H1 (cell line): ENCODE measurements at regions not wholly inside any gene's neighbourhood (a gene's known extent, or its start where the extent isn't known, plus 50 kb on each side); places are given as distances from the start of the nearest gene placed in this dataset.

Experiments
- CTCF ChIA-PET: fragments of 300-600 bp; sonication (Branson Sonifier 250); formaldehyde crosslinking; loops from one replicate; lab custom pipeline; 2021; ENCODE audit not compliant: partially characterized antibody; lab: Charles Lee
- POLR2A ChIA-PET: fragments of 300-600 bp; sonication (Branson Sonifier 250); formaldehyde crosslinking; loops from one replicate; lab custom pipeline; 2021; ENCODE audit warnings: inconsistent platforms; ENCODE audit not compliant: partially characterized antibody; lab: Charles Lee
- DNase-seq, 2 experiments: peaks; one replicate each; pipeline versions ENCODE4 v3.0.0 to v3.0.0-alpha.2; 2010 to 2022; ENCODE audit warnings: low spot score in 2 of 2, low read depth in 1 of 2, mixed read lengths in 1 of 2
- FAIRE-seq: peaks from 2 replicates; lab custom pipeline; 2011; peaks lifted over from hg19 to GRCh38; lab: Jason Lieb, UNC
- H2AFZ ChIP-seq: 2 replicates; pipeline ENCODE4 v1.8.1; 2012; ENCODE audit warnings: low read length, inconsistent platforms
- H2AK5ac ChIP-seq: 2 replicates; pipeline ENCODE4 v1.6.1; 2013; ENCODE audit warnings: low read depth, low read length
- H2BK120ac ChIP-seq: replicated peaks from 2 replicates; pipeline ENCODE3; 2013; ENCODE audit warnings: low read depth, low read length, inconsistent platforms
- H2BK12ac ChIP-seq: 2 replicates; pipeline ENCODE4 v1.6.1; 2013; ENCODE audit warnings: low read depth, low read length
- H2BK15ac ChIP-seq: 2 replicates; pipeline ENCODE4 v1.6.1; 2013; ENCODE audit warnings: low read length
- H2BK20ac ChIP-seq: 2 replicates; pipeline ENCODE4 v1.6.1; 2013; ENCODE audit warnings: low read length
- H2BK5ac ChIP-seq: 2 replicates; pipeline ENCODE4 v1.6.1; 2013; ENCODE audit warnings: low read depth, low read length
- H3K14ac ChIP-seq: 2 replicates; pipeline ENCODE4 v1.6.1; 2013; ENCODE audit warnings: inconsistent platforms; ENCODE audit not compliant: insufficient read length
- H3K18ac ChIP-seq: 2 replicates; pipeline ENCODE4 v1.6.1; 2013; ENCODE audit warnings: low read length; ENCODE audit errors: extremely low read depth
- H3K23ac ChIP-seq: 2 replicates; pipeline ENCODE4 v1.6.1; 2013; ENCODE audit warnings: inconsistent platforms; ENCODE audit not compliant: insufficient read length
- H3K23me2 ChIP-seq: 2 replicates; pipeline ENCODE4 v1.6.1; 2013; ENCODE audit warnings: low read depth, low read length
- H3K27ac ChIP-seq: 2 replicates; pipeline ENCODE4 v1.6.1; 2011; ENCODE audit warnings: low read depth, low read length, inconsistent platforms
- H3K27me3 ChIP-seq, 4 experiments: replicated peaks in 1 of 4; 1 replicate in 1 of 4; 2 replicates in 3 of 4; pipeline versions ENCODE4 v1.6.1 to v1.8.1; 2011 to 2013; ENCODE audit warnings: low read length in 3 of 4, mild to moderate bottlenecking in 3 of 4, inconsistent platforms in 2 of 4, mixed read lengths in 2 of 4, moderate library complexity in 1 of 4; ENCODE audit not compliant: control insufficient read depth in 3 of 4, insufficient read depth in 3 of 4; ENCODE audit errors: extremely low read depth in 1 of 4
- H3K36me3 ChIP-seq, 4 experiments: 2 replicates each; pipeline versions ENCODE4 v1.6.1 to v1.8.1; 2011 to 2013; ENCODE audit warnings: mild to moderate bottlenecking in 4 of 4, low read length in 3 of 4, moderate library complexity in 2 of 4, control low read depth in 1 of 4, inconsistent platforms in 1 of 4; ENCODE audit not compliant: insufficient read depth in 4 of 4, control insufficient read depth in 2 of 4
- H3K4ac ChIP-seq: replicated peaks from 2 replicates; pipeline ENCODE3; 2013; ENCODE audit warnings: low read length, low read depth, mixed read lengths, inconsistent platforms; ENCODE audit not compliant: insufficient read length
- H3K4me1 ChIP-seq, 4 experiments: replicated peaks in 1 of 4; 1 replicate in 1 of 4; 2 replicates in 3 of 4; pipeline versions ENCODE4 v1.6.1 to v1.8.1; 2011 to 2013; ENCODE audit warnings: low read length in 3 of 4, inconsistent platforms in 2 of 4, mixed read lengths in 1 of 4; ENCODE audit not compliant: insufficient read depth in 4 of 4, control insufficient read depth in 3 of 4
- H3K4me2 ChIP-seq, 2 experiments: 2 replicates each; pipeline versions ENCODE4 v1.6.1 to v1.8.1; 2011 to 2013; ENCODE audit warnings: low read depth in 2 of 2, low read length in 2 of 2, control low read depth in 1 of 2, inconsistent platforms in 1 of 2, mild to moderate bottlenecking in 1 of 2; ENCODE audit not compliant: insufficient read depth in 1 of 2
- H3K4me3 ChIP-seq, 4 experiments: fragments of 200-600, 300-600 bp in 1 of 4; sonication (generic), shearing (Covaris generic), sonication (Bioruptor Twin) in 1 of 4; 2 replicates each; pipeline versions ENCODE4 v1.5.1 to v1.8.1; 2011 to 2016; ENCODE audit warnings: low read length in 4 of 4, low read depth in 3 of 4, control low read depth in 2 of 4, inconsistent platforms in 2 of 4, mild to moderate bottlenecking in 2 of 4, mixed read lengths in 1 of 4, moderate library complexity in 1 of 4; ENCODE audit not compliant: insufficient read depth in 2 of 4; ENCODE audit errors: extremely low read depth in 1 of 4
- H3K56ac ChIP-seq: replicated peaks from 2 replicates; pipeline ENCODE3; 2013; ENCODE audit warnings: low read depth, mild to moderate bottlenecking, mixed read lengths, low read length, inconsistent platforms; ENCODE audit not compliant: insufficient read length
- H3K79me1 ChIP-seq: 2 replicates; pipeline ENCODE4 v1.6.1; 2013; ENCODE audit warnings: low read depth, low read length, control low read depth
- H3K79me2 ChIP-seq, 2 experiments: 2 replicates each; pipeline versions ENCODE4 v1.6.1 to v1.8.1; 2012 to 2013; ENCODE audit warnings: low read length in 2 of 2, mild to moderate bottlenecking in 2 of 2, inconsistent platforms in 1 of 2; ENCODE audit not compliant: insufficient read depth in 2 of 2, control insufficient read depth in 1 of 2
- H3K9ac ChIP-seq, 4 experiments: replicated peaks in 1 of 4; 1 replicate in 1 of 4; 2 replicates in 3 of 4; pipeline versions ENCODE4 v1.6.1 to v1.8.1; 2011 to 2013; ENCODE audit warnings: low read depth in 3 of 4, low read length in 3 of 4, control low read depth in 2 of 4, mild to moderate bottlenecking in 2 of 4, moderate library complexity in 2 of 4, inconsistent platforms in 1 of 4; ENCODE audit errors: extremely low read depth in 1 of 4
- H3K9me3 ChIP-seq, 2 experiments: 2 replicates each; pipeline versions ENCODE4 v1.6.1 to v1.8.1; 2012 to 2013; ENCODE audit warnings: mild to moderate bottlenecking in 2 of 2, moderate library complexity in 2 of 2, control low read depth in 1 of 2, inconsistent platforms in 1 of 2, low read depth in 1 of 2, low read length in 1 of 2, mixed read lengths in 1 of 2; ENCODE audit not compliant: insufficient read depth in 2 of 2
- H4K20me1 ChIP-seq, 2 experiments: replicated peaks in 1 of 2; 2 replicates each; pipeline versions ENCODE3 to v1.8.1; 2011 to 2013; ENCODE audit warnings: inconsistent platforms in 2 of 2, low read length in 2 of 2, mild to moderate bottlenecking in 1 of 2; ENCODE audit not compliant: insufficient read depth in 2 of 2, control insufficient read depth in 1 of 2
- H4K5ac ChIP-seq: 2 replicates; pipeline ENCODE4 v1.6.1; 2013; ENCODE audit warnings: low read length, low read depth, mixed read lengths, inconsistent platforms; ENCODE audit not compliant: insufficient read length
- H4K8ac ChIP-seq: 2 replicates; pipeline ENCODE4 v1.8.0; 2013; ENCODE audit warnings: mild to moderate bottlenecking, moderate library complexity, low read length, inconsistent platforms; ENCODE audit not compliant: insufficient read depth; ENCODE audit errors: extremely low read depth
- H4K91ac ChIP-seq: replicated peaks from 2 replicates; pipeline ENCODE3; 2013; ENCODE audit warnings: low read length, mixed read lengths, inconsistent platforms; ENCODE audit not compliant: insufficient read length
- CBX5 ChIP-seq: fragments of 300-800, 300-1000 bp; sonication (generic); IDR thresholded peaks from 2 replicates; pipeline ENCODE4 v1.7.1; 2016; ENCODE audit warnings: antibody characterized with exemption, low read length, low read depth
- CTBP2 ChIP-seq: IDR thresholded peaks from 2 replicates; pipeline ENCODE4 v1.7.0; 2011; ENCODE audit warnings: borderline replicate concordance, mild to moderate bottlenecking, moderate library complexity, mixed read lengths, low read length; ENCODE audit not compliant: insufficient read depth, insufficient read length
- EGR1 ChIP-seq: IDR thresholded peaks from 2 replicates; pipeline ENCODE4 v1.6.1; 2011; ENCODE audit warnings: low read depth, low read length, borderline replicate concordance
- GABPA ChIP-seq: IDR thresholded peaks from 2 replicates; pipeline ENCODE4 v1.6.1; 2011; ENCODE audit warnings: mild to moderate bottlenecking, low read length, moderate library complexity, borderline replicate concordance; ENCODE audit not compliant: insufficient read depth
- HDAC2 ChIP-seq, 2 experiments: fragments of 300-600 bp in 1 of 2; sonication (generic) in 1 of 2; IDR thresholded peaks; 2 replicates each; pipeline ENCODE4 v1.6.1; 2011 to 2012; ENCODE audit warnings: low read depth in 2 of 2, low read length in 2 of 2, mild to moderate bottlenecking in 2 of 2, moderate library complexity in 2 of 2, borderline replicate concordance in 1 of 2, inconsistent platforms in 1 of 2
- HDAC6 ChIP-seq: IDR thresholded peaks from one replicate; pipeline ENCODE4 v1.7.1; 2012; ENCODE audit warnings: low read depth, mild to moderate bottlenecking, inconsistent platforms, low read length, moderate library complexity
- KDM5A ChIP-seq: fragments of 200-600 bp; IDR thresholded peaks from 2 replicates; pipeline ENCODE4 v1.7.1; 2012; ENCODE audit warnings: mild to moderate bottlenecking, low read length, inconsistent platforms, mixed read lengths
- NANOG ChIP-seq: IDR thresholded peaks from 2 replicates; pipeline ENCODE4 v1.6.1; 2011; ENCODE audit warnings: low read length, low read depth, mild to moderate bottlenecking, inconsistent platforms; ENCODE audit not compliant: insufficient read depth, poor library complexity, severe bottlenecking
- RFX5 ChIP-seq: IDR thresholded peaks from 2 replicates; pipeline ENCODE4 v1.6.1; 2011; ENCODE audit warnings: low read depth, low read length, improper control_type of control experiment, borderline replicate concordance
- SIN3A ChIP-seq, 2 experiments: IDR thresholded peaks in 1 of 2; conservative IDR thresholded peaks in 1 of 2; 2 replicates each; pipeline ENCODE4 v1.6.1; 2011 to 2012; ENCODE audit warnings: low read length in 2 of 2, improper control_type of control experiment in 1 of 2, low read depth in 1 of 2, mild to moderate bottlenecking in 1 of 2
- SIX5 ChIP-seq: IDR thresholded peaks from 2 replicates; pipeline ENCODE4 v1.6.1; 2011; ENCODE audit warnings: mild to moderate bottlenecking, low read depth, low read length
- SP1 ChIP-seq: IDR thresholded peaks from 2 replicates; pipeline ENCODE4 v1.6.1; 2011; ENCODE audit warnings: low read depth, low read length
- SP2 ChIP-seq: IDR thresholded peaks from 2 replicates; pipeline ENCODE4 v1.6.1; 2012; ENCODE audit warnings: mild to moderate bottlenecking, low read length, inconsistent platforms
- SP4 ChIP-seq: IDR thresholded peaks from 2 replicates; pipeline ENCODE4 v1.6.1; 2012; ENCODE audit warnings: low read length, inconsistent platforms
- YY1 ChIP-seq: IDR thresholded peaks from 2 replicates; pipeline ENCODE4 v1.6.1; 2011; ENCODE audit warnings: low read depth, mild to moderate bottlenecking, low read length
- WGBS, 2 experiments: shearing (Covaris generic) in 1 of 2; methylation state at CpG; one replicate each; pipeline versions ENCODE4 v1.1.6 to v1.1.7; 2013 to 2015; ENCODE audit warnings: low lambda C conversion rate in 2 of 2, mixed read lengths in 2 of 2, inconsistent platforms in 1 of 2, low coverage in 1 of 2, missing lambda C conversion rate in 1 of 2; ENCODE audit not compliant: insufficient replicate concordance in 2 of 2, insufficient coverage in 1 of 2, insufficient read length in 1 of 2; ENCODE audit errors: extremely low coverage in 1 of 2, missing lambda C conversion rate in 1 of 2; 5-methylcytosine and 5-hydroxymethylcytosine counted together

DNA sequence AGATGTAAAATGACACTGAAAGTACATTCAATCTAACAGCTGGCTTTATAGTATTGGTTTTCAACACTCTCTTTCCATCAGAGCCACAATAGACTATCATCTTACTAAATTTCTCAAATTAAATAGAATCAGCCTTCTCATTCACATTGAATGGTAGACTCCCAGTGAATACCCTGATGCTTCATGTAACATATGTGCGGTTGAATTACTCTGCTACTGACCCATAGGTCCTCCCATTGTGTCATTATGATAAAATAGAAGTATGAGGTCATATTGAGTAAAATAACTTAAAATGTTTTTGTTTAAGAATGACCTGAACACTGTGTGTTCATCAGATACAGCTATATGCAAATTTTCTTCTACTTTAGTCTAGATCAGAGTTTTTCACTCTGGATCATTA lies 75.9 kb upstream of the ADAMTSL1 start:
- H3K27me3 ChIP-seq = no peaks in the 10 kb centered on the region
- no peak overlapping the region for H2BK15ac ChIP-seq
- no peak overlapping the region for H4K8ac ChIP-seq
- H4K91ac ChIP-seq = no peak overlapping the region
- no peak overlapping the region for H3K4me3 ChIP-seq
- no peaks in the 10 kb centered on the region for H4K20me1 ChIP-seq
- H2BK12ac ChIP-seq = no peak overlapping the region
- POLR2A ChIA-PET = no interaction called here
- no peak overlapping the region for H3K14ac ChIP-seq
- no peaks in the 10 kb centered on the region for H3K36me3 ChIP-seq
- 100% methylated on average over 1 of the region's 1 CpG; no CpG with 5 or more reads in 1 of the 2 experiments for WGBS, 2 experiments
- no peaks in the 10 kb centered on the region for H3K4me1 ChIP-seq
- no peak overlapping the region for H2BK120ac ChIP-seq
- H2AK5ac ChIP-seq = no peak overlapping the region
- no peak overlapping the region for H3K23ac ChIP-seq
- H2BK20ac ChIP-seq = no peak overlapping the region
- H3K79me1 ChIP-seq = no peaks in the 10 kb centered on the region
- no peak for DNase-seq
- no peaks in the 10 kb centered on the region for H3K79me2 ChIP-seq
- H3K9ac ChIP-seq = no peak overlapping the region
- H3K56ac ChIP-seq = no peak overlapping the region
- H3K18ac ChIP-seq = no peak overlapping the region
- no peak overlapping the region for H4K5ac ChIP-seq
- no peak overlapping the region for H2AFZ ChIP-seq
- CTCF ChIA-PET = interaction anchor here (1.1 kb wide), 1 partner anchor 145 kb away, joined by 3 read pairs; no protein-coding TSS in a partner anchor
- H2BK5ac ChIP-seq = no peak overlapping the region
- no peak overlapping the region for H3K4ac ChIP-seq
- no peak for FAIRE-seq
- H3K4me2 ChIP-seq = no peak overlapping the region
- H3K27ac ChIP-seq = no peak overlapping the region
- H3K9me3 ChIP-seq = no peaks in the 10 kb centered on the region
- H3K23me2 ChIP-seq = no peaks in the 10 kb centered on the region
- no peak for TF ChIP-seq HDAC6
- TF ChIP-seq SP4 = no peak
- no peak for TF ChIP-seq EGR1
- no peak for TF ChIP-seq SIN3A (conservative IDR thresholded peaks at IDR 0.05 in 1 of 2, IDR thresholded peaks at IDR 0.05 in 1 of 2; ENCODE audit: low read depth in 1 of 2, low read length in 2 of 2)
- TF ChIP-seq GABPA = no peak
- no peak for TF ChIP-seq SP2
- no peak for TF ChIP-seq NANOG
- TF ChIP-seq SP1 = no peak
- no peak for TF ChIP-seq KDM5A
- no peak for TF ChIP-seq RFX5
- no peak for TF ChIP-seq SIX5
- TF ChIP-seq HDAC2 (IDR thresholded peaks at IDR 0.05; ENCODE audit: borderline replicate concordance in 1 of 2, low read depth in 2 of 2, low read length in 2 of 2) = no peak
- TF ChIP-seq YY1 = no peak
- TF ChIP-seq CBX5 = no peak
- no peak for TF ChIP-seq CTBP2
